NCI-H82 (cell line): ENCODE measurements at regions not wholly inside any gene's neighbourhood (a gene's known extent, or its start where the extent isn't known, plus 50 kb on each side); places are given as distances from the start of the nearest gene placed in this dataset.
"Not testable (repeated sequence)": the region's sequence is repeated elsewhere in the genome, so short reads cannot be mapped to it uniquely, and the experiment has no call there.

Experiments used
- DNase-seq: peaks from one replicate; lab custom pipeline; 2025; lab: John Stamatoyannopoulos, UW

- DNase-seq, result no peak
These were observed 833.9 kb downstream of the FSTL5 start for GRCh38 chr4:161329852-161330251.

- DNase-seq, result no peak
These were observed 842.1 kb downstream of the FSTL5 start for GRCh38 chr4:161321706-161322105.

- peak; percentile 70 for DNase-seq
These were observed 843.4 kb downstream of the FSTL5 start for GRCh38 chr4:161320377-161320776.

DNA sequence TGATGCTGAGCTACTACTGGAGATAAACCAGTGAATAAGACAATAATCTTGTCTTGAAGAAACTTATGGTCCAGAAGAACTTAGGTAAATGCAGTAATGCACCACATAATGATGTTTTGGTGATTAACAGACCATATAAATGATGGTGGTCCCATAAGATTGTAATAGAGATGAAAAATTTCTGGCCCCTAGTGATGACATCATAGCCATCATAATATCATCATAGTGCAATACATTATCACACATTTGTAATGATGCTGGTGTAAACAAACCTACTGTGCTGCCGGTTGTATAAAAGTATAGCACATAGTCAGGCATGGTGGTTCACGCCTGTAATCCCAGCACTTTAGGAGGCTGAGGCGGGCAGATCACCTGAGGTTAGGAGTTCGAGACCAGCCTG is 846.8 kb downstream of the FSTL5 start:
- DNase-seq, result no peak

- no peak for DNase-seq
These were observed 849.4 kb downstream of the FSTL5 start for GRCh38 chr4:161314371-161314770.

GRCh38 chr4:161303551-161303950 is 860.2 kb downstream of the FSTL5 start:
- no peak for DNase-seq

- no peak for DNase-seq
These were observed 872.6 kb downstream of the FSTL5 start for GRCh38 chr4:161291222-161291621.

GRCh38 chr4:161287678-161288352 is 876.0 kb downstream of the FSTL5 start:
- no peak for DNase-seq

GRCh38 chr4:161285461-161285860 is 878.3 kb downstream of the FSTL5 start:
- no peak for DNase-seq

- no peak for DNase-seq
These were observed 882.9 kb downstream of the FSTL5 start for GRCh38 chr4:161280929-161281328.

DNA sequence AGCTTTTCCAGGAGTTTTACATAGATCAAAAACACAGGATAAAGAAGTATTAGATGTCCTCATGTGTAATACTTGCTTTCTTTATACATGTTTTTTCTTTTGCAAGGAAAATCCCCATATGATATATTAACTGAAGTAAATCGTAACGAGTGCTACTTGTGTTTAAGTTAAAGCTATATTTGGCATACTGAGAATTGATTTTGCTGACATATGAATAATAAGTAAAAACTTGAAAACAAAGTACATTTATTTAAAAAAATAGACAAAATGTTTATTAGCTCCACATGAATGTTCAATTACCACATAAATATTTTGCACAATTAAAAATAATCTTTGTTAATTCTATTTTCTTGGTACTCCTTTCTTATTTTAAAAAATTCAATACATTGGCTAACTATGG is 884.7 kb downstream of the FSTL5 start:
- DNase-seq, result no peak

DNA sequence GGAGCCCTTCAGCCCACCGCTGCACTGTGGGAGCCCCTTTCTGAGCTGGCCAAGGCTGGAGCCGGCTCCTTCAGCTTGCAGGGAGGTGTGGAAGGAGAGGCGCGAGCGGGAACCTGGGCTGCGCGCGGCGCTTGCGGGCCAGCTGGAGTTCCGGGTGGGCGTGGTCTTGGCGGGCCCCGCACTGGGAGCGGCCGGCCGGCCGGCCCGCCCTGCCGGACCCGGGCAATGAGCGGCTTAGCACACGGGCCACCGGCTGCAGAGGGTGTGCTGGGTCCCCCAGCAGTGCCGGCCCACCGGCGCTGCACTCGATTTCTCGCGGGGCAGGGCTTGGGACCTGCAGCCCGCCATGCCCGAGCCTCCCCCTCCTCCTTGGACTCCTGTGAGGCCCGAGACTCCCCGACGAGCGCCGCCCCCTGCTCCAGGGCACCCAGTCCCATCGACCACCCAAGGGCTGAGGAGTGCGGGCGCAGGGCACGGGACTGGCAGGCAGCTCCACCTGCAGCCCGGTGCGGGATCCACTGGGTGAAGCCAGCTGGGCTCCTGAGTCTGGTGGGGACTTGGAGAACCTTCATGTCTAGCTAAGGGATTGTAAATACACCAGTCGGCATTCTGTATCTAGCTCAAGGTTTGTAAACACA is 886.5 kb downstream of the FSTL5 start:
- DNase-seq, result not testable (repeated sequence)

- no peak for DNase-seq
These were observed 890.2 kb downstream of the FSTL5 start for GRCh38 chr4:161273607-161274006.

GRCh38 chr4:161260819-161261218 is 903.0 kb downstream of the FSTL5 start:
- no peak for DNase-seq

DNA sequence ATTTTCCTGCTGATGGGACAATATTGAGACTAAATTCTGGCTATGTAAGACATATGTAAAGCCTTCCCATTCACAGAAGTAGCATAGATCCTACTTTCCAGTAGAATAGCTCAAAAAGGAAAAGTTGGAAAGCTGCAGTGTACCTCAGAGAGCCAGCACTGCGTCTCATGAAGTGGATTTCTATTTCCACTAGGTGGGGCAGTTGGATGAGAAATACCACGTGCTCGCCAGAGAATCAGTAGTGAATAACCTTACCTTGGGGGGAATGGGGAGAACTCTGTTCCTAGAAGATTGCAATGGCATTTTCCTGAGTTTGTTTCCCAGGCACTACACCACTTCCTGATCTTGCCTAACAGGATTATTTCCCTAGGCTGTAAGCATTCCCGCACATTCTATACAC is 907.1 kb downstream of the FSTL5 start:
- DNase-seq, result peak; percentile 50

GRCh38 chr4:161256172-161256571 is 907.6 kb downstream of the FSTL5 start:
- DNase-seq, result no peak

DNA sequence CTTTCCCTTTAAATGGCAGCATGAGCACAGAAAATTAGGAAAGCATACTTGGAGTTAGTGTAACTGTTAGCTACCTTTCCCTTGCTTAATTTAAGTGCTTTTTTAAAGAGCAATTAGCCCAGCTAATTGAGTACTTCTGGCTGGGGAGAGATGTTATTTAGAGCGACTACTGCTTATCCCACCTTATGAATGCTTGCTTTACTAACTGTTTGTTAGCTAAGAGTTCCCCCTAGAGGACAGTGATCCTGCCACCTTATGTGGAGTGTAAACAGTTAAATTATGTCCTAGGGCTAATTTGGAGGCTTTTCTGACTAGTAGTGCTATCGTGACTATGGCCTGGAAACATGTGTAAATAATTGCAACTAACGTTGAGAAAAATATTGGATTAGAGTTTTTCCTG is 909.4 kb downstream of the FSTL5 start:
- peak; percentile 15 for DNase-seq

DNA sequence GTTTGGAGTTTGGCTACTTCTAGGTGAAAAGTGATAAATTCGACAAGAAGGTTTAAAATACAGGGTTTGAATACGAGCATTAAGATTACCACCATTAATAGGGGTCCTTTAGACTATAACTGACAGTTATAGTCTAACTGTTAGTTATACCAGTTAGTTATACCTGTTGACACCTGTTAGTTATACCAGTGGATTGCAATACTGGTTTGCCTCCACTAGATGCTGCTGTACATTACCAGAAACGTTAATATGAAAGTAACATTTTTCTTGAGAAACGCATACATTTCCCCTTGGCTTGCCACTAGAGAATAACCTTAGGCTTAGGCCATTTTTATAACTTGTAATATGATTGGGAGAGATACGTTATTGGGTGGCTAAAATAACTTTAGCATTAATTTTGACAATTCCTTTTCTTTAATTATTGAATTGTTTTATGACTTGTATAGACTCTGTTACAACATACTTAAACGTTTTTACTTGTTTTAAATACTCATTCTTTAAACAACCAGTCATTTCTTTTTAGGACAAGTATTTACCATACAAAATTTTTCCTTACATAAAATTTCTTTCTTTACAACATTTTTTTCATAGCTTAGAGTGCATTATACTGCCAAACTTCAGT is 911.2 kb downstream of the FSTL5 start:
- DNase-seq, result peak; percentile 49

- no peak for DNase-seq
These were observed 913.9 kb downstream of the FSTL5 start for GRCh38 chr4:161249779-161250440.

GRCh38 chr4:161248880-161249279 is 914.9 kb downstream of the FSTL5 start:
- DNase-seq, result no peak

- DNase-seq, result no peak
These were observed 916.0 kb downstream of the FSTL5 start for GRCh38 chr4:161247831-161248230.

- DNase-seq, result peak; percentile 51
These were observed 925.8 kb downstream of the FSTL5 start for GRCh38 chr4:161238033-161238432.

- DNase-seq, result no peak
These were observed 926.3 kb downstream of the FSTL5 start for GRCh38 chr4:161237495-161237894.
